ENCODE measurements at regions not wholly inside any gene's neighbourhood (a gene's known extent, or its start where the extent isn't known, plus 50 kb on each side); places are given as distances from the start of the nearest gene placed in this dataset.
"Not testable (repeated sequence)": the region's sequence is repeated elsewhere in the genome, so short reads cannot be mapped to it uniquely, and the experiment has no call there.

- no peak for DNase-seq (ENCODE audit: low read depth, low spot score)
- in situ Hi-C loops (cut with HindIII; ENCODE audit: low pct_unique_long_range_greater_than_20kb, low sequenced_read_pairs), result no loop called here
These were observed 80.6 kb upstream of the LRCH1 start for GRCh38 chr13:46472384-46472783.

DNA sequence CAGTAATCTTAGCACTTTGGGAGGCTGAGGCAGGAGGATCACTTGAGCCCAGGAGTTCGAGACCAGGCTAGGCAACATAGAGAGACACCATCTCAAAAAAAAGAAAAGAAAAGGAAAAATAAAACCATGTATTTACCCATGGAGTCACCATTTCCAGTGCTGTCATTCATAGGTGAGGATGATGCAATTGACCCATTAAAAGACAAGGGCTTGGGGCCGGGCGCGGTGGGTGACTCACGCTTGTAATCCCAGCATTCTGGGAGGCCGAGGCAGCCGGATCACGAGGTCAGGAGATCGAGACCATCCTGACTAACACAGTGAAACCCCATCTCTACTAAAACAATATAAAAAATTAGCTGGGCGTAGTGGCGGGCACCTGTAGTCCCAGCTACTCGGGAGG is 82.6 kb upstream of the RUBCNL start:
- DNase-seq (ENCODE audit: low read depth, low spot score); in situ Hi-C loops (cut with HindIII; ENCODE audit: low pct_unique_long_range_greater_than_20kb, low sequenced_read_pairs): not testable (repeated sequence)

DNA sequence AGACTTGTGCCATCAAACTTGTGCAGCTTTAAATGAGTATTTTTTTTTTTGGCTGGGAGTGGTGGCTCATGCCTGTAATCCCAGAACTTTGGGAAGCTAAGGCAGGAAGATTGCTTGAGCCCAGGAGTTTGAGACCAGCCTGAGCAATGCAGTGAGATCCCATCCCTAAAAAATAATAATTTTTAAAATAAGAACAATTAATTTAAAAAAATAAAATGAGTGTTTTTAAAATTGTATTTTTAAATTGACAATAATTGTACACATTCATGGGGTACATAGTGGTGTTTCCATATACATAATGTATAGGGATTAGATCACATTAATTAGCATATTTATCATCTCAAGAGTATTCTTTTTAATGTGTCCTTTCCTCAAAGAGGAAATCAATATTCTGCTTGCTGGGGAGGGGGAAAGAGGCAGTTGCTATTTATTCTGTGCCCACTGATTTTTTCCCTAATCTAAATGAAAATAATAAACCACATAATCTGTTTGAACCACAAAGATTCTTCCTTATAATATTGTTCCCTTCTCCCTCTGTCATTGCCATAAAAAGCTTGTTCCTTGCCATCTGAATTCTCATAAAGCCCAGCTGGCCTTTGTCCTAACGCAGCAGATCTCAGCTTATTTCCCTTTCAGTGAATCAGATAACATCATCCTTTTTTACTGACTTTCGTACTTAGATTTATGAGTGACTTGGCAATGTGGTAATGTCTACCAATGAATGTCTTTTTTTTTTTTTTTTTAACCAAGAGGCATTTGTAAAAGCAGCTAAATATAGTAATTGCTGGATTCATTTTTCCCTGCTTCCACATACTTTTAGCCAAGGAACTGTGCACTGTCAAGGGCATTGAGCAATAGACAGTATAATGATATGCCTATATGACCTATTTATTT is 81.8 kb upstream of the RUBCNL start:
- in situ Hi-C loops (cut with HindIII; ENCODE audit: low pct_unique_long_range_greater_than_20kb, low sequenced_read_pairs), result no loop called here
- peak; percentile 49 for DNase-seq (ENCODE audit: low read depth, low spot score)

DNA sequence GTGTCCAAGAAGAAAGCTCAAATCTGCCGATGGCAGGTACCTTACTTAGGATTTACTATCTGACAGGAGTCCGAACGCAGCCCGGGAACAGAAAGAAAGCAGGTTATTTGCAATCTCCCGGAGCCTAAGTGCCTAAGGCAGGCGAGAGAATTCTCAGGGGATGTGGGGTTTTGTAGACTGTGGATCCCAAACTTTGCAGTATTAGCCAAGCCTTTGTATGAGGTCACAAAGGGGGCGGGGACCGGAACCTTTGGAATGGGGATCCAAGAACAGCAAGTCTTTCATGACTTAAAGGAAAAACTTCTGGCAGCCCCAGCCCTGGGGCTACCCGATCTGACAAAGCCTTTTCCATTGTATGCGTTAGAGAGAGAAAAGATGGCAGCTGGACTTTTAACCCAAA is 80.6 kb upstream of the RUBCNL start:
- in situ Hi-C loops (cut with HindIII; ENCODE audit: low pct_unique_long_range_greater_than_20kb, low sequenced_read_pairs), result not testable (repeated sequence)
- peak; percentile 93 for DNase-seq (ENCODE audit: low read depth, low spot score)

DNA sequence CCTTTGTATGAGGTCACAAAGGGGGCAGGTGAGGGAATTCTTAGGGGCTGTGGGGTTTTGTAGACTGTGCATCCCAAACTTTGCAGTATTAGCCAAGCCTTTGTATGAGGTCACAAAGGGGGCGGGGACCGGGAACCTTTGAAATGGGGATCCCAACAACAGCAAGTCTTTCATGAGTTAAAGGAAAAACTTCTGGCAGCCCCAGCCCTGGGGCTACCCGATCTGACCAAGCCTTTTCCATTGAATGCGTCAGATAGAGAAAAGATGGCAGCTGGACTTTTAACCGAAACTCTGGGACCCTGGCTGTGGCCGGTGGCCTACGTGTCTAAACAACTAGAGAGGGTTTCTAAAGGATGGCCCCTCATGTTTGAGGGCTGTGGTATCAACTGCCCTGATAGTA is 79.0 kb upstream of the RUBCNL start:
- in situ Hi-C loops (cut with HindIII; ENCODE audit: low pct_unique_long_range_greater_than_20kb, low sequenced_read_pairs), result not testable (repeated sequence)
- peak; percentile 63 for DNase-seq (ENCODE audit: low read depth, low spot score)

- in situ Hi-C loops (cut with HindIII; ENCODE audit: low pct_unique_long_range_greater_than_20kb, low sequenced_read_pairs), result no loop called here
These were observed 76.7 kb upstream of the RUBCNL start for GRCh38 chr13:46463719-46464118.

DNA sequence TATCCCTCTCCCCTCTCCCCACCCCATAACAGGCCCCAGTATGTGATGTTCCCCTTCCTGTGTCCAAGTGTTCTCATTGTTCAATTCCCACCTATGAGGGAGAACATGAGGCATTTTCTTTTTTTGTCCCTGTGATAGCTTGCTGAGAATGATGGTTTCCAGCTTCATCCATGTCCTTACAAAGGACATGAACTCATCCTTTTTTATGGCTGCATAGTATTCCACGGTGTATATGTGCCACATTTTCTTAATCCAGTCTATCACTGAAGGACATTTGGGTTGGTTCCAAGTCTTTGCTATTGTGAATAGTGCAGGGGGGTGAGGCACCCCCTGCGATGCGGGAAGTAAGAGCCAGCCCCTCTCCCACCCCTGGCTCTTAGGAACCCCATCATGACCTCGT is 73.2 kb upstream of the RUBCNL start:
- in situ Hi-C loops (cut with HindIII; ENCODE audit: low pct_unique_long_range_greater_than_20kb, low sequenced_read_pairs); DNase-seq (ENCODE audit: low read depth, low spot score): not testable (repeated sequence)

More at GRCh38 chr13:46463719-46464118, 76.7 kb upstream of the RUBCNL start:
- no peak for DNase-seq (ENCODE audit: low read depth, low spot score)

- in situ Hi-C loops (cut with HindIII; ENCODE audit: low pct_unique_long_range_greater_than_20kb, low sequenced_read_pairs); DNase-seq (ENCODE audit: low read depth, low spot score): not testable (repeated sequence)
These were observed 70.2 kb upstream of the RUBCNL start for GRCh38 chr13:46457255-46457654.

DNA sequence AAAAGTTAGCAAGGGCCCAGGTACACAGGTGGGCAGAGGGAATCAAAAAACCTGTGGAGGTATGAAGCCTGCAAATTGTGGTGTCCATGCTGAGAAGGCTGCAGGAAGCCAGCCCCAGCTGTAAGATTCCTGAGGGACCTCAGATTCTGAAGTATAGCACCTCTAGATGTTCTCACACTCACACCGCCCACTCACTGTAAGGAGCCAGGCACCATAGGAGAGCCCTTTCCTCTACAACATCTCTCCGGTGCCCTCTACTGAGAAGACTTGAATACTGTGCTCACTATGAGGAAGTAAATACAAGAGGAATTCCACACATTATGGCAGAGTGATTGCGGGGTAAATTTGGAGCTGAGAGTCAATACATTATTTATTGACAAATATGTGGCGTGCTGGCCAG is 68.9 kb upstream of the RUBCNL start:
- in situ Hi-C loops (cut with HindIII; ENCODE audit: low pct_unique_long_range_greater_than_20kb, low sequenced_read_pairs), result not testable (repeated sequence)

GRCh38 chr13:46451145-46451544 is 64.1 kb upstream of the RUBCNL start:
- in situ Hi-C loops (cut with HindIII; ENCODE audit: low pct_unique_long_range_greater_than_20kb, low sequenced_read_pairs); DNase-seq (ENCODE audit: low read depth, low spot score): not testable (repeated sequence)

More for the DNA sequence above, 68.9 kb upstream of the RUBCNL start:
- DNase-seq (ENCODE audit: low read depth, low spot score), result peak; percentile 83

GRCh38 chr13:46449949-46450348 is 62.9 kb upstream of the RUBCNL start:
- in situ Hi-C loops (cut with HindIII; ENCODE audit: low pct_unique_long_range_greater_than_20kb, low sequenced_read_pairs); DNase-seq (ENCODE audit: low read depth, low spot score): not testable (repeated sequence)

DNA sequence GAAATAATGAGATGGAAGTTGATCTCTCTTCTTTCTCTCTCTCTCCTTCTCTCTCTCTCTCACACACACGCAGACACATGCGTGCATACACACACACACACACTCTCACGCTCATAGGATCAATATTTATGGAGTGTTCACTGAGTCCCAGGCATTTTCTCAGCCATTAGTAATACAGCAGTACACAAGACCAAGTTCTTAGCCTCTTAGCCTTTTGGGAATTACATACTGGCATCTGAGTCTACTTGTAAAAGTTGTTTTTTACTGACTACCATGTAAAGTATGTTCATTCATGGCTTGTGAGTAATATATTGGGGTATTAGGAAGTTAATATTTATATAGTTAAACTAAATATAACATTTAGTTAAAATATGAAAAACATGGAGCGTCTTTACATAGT is 61.1 kb upstream of the RUBCNL start:
- DNase-seq (ENCODE audit: low read depth, low spot score); in situ Hi-C loops (cut with HindIII; ENCODE audit: low pct_unique_long_range_greater_than_20kb, low sequenced_read_pairs): not testable (repeated sequence)

DNA sequence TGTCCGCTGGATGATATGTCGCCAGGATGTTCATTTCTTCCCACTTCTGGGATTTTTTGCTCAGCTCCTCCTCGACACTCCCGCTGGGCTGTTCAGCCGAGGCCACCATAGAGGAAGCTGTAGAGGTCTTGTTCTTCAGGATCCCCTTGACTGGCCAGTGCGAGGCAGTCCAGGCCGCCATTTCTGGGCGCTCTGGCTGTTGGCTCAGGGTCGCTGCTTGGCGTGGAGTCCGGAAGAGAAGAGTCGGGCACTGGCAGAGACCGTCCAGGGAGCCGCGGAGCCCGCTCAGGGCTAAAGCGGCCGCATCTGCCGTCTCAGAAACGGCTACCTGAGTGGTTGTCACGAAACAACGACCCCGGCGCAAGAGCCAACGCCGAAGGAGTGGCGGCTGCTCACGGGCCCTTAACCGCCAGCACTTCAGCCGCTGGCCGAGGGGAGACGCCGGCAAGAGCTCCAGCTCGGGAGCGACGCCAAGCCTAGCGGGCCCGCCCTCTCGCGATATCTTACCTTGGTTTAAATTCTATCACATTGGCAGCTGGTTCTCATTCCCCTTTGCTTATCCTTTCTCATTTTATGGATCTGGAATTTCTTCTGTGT is 50.9 kb upstream of the RUBCNL start:
- in situ Hi-C loops (cut with HindIII; ENCODE audit: low pct_unique_long_range_greater_than_20kb, low sequenced_read_pairs); DNase-seq (ENCODE audit: low read depth, low spot score): not testable (repeated sequence)

Small RNAs in the stretch of these regions (small RNA-seq; reads per million reads assigned to genes)
- 0 to 0.10 reads per million in 2 experiments for gene COX17P1

Measured in SK-MEL-5 (cell line).